Pulmonary artery endothelial cell (primary cell): ENCODE measurements at regions not wholly inside any gene's neighbourhood (a gene's known extent, or its start where the extent isn't known, plus 50 kb on each side); places are given as distances from the start of the nearest gene placed in this dataset.

Experiments
- DNase-seq: peaks from one replicate; pipeline ENCODE4 v3.0.0-alpha.2; 2011; ENCODE audit warnings: low read depth, low spot score

GRCh38 chr7:113715981-113716856 lies 202.6 kb downstream of the PPP1R3A start:
- DNase-seq: no peak

GRCh38 chr7:113715262-113715661 lies 203.5 kb downstream of the PPP1R3A start:
- DNase-seq: no peak

DNA sequence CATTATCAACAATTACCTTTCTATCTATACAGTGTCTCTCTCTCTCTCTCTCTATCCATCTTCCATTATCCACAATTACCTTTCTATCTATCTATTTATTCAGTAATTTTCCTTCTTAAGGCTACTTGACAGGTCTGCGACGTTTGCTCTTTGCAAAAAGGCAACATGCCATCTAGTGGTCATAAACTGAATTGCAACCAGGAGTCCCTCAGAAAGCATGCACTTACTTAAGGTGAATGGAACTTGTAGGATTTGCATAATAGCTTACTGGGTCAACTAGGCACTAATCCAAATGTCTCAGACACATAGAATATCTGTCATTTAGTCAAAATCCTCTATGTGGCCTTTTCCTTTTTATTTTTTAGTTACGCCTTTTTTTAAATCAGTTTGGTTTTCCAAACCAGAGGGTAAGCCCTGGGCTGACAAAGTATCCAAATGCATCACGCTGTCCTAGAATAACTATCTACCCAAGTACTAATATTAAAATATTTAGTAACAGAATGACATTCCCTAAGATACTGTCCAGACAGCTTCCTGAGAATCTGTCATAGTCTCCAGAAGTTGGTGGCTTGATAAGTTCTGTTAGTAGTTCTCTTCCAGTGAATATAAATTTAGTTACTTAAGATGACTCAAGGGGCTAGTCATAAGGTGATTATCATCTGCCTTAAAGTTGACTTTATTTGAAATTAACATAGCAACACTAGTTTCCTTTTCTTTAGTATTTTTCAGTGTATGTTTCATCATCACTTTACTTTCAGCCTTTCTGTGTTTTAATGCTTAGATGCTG lies 208.3 kb downstream of the PPP1R3A start:
- DNase-seq: peak; percentile 29

GRCh38 chr7:113705439-113705838 lies 213.4 kb downstream of the PPP1R3A start:
- no peak for DNase-seq

DNA sequence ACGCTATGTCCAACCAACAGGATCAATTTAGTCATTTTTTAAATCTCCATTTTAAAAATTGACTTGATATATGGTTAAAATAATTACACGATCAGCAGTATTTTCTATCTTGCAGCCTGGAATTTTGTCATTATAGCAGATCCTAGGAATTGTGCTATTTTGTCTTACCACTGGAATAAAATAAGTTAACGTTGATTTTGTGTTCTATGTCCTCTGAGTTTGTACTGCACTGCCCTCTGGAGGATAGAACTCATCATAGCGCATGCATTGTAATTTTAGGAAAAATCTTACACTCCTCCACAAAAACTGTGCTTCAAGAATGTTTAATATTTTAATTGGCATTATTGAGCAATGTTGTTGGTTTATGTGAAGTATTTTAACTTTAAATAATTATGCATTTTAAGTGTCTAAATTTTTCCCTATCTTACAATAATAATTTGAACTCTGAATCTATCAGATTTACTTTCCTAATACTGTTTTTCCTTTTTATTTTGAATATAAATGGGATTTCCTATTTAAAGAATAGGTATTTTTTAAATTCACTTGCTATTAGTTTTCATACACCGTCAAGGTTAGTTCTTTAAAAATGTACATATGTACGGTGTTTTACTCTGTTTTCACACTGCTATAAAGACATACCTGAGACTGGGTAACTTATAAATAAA lies 220.1 kb downstream of the PPP1R3A start:
- no peak for DNase-seq

DNA sequence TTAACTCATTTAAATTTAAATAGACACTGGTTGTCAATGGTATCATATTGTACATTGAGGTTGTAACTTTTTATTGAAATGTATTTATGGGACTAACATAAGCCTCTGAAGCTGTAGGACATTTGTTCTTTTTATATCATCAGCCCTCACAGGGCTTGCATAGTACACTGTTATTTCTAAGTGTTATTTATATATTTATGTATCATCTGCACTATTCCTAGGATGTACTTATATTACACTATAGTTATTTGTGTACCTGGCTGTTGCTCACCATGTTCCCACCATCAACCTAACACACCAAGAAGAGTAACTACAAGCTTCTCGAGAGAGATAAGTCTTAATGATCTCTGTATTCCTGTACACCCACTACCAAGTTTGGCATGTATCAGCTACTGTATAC lies 224.7 kb downstream of the PPP1R3A start:
- no peak for DNase-seq

DNA sequence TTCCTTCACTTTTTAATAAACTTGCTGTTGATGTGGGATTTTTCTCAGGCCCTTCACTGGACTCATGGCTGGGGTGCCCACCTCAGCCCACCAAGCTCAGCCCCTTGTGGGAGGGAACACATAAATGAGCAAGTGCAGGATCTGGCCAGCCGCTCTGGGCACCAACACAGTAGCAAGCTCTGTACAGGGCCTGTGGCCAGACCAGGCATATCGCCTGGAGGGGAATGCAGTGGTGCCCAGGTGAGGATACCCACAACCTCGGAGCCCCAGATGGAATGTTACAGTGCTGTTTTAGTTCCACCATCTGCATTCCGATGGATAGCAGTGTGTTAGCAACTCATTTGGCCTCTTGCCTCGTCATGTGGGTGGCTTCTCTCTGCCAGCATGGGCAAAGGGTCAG lies 234.6 kb downstream of the PPP1R3A start:
- no peak for DNase-seq

DNA sequence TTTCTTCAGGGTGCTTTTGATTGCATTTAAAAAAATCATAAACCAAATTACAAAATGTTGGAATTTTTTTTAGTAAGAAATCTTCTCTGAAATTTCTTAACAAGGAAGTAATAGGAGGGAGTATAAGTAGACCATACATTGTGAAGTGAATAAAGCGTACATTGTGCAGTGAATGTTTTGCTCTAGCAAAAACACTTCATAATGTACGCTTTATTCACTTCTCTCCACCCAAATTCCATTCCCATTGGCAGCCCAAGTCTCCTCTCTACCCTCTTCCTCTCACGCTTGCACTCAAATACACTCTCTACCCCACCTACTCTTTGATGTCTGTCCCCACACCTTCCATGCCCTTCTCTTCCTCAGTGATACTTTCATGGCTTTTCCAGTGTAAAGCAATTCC lies 241.0 kb downstream of the PPP1R3A start:
- DNase-seq: no peak

GRCh38 chr7:113664867-113665266 lies 253.9 kb downstream of the PPP1R3A start:
- DNase-seq: no peak

GRCh38 chr7:113659416-113659815 lies 259.4 kb downstream of the PPP1R3A start:
- DNase-seq: no peak

- DNase-seq: no peak
Measured at GRCh38 chr7:113657603-113658002, 261.2 kb downstream of the PPP1R3A start.

GRCh38 chr7:113652501-113652900 lies 266.3 kb downstream of the PPP1R3A start:
- no peak for DNase-seq

DNA sequence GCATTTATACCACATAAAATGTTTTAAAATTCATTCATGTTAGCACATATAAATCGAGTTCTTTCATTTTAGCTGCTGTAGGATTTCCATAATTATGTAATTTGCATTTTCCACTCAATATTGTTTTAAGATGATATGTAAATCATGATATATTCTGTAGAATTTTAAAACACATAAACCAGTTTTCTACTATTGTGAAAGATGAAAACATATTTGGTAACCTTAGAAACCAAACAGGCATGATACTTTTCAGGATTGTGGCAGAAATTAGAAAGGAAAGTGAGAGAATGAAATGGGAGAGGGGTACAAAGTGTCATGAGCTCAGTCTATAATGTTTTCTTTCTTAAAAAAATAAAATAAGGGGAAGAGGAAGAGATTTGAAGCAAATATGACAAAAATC lies 269.3 kb downstream of the PPP1R3A start:
- no peak for DNase-seq

- DNase-seq: no peak
Measured at GRCh38 chr7:113639221-113639620, 279.6 kb downstream of the PPP1R3A start.

DNA sequence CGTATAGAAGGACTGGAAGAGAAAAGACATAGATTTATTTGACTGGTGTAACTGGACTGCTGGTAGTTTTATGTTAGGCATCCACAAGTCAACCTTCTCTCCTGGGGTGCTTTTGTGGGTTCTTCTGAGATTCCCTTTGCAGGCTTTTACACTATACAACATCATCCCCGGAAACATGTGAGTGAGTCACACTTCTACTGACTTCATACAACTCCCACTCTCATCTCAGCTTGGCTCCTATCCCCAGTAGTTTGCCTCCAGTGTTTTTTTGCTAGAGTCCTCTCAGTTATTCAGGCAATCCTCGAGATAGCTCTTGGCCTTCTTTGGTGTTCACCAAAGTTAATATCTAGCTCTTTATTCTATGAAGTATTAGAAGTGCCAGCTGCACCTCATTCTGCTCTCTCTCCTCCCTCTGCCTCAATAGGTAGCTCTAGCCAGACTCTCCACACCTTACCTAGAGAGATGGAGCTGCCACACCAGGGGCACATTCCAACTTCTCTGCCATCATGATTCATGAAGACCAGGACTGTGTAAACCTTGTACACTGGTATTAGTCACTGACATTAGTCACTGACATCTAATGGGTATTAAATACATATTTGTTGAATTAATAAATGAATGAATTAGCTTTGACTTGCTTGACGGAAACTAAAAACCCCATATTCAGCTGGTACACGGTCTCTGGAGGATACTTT lies 281.9 kb downstream of the PPP1R3A start:
- DNase-seq: no peak

DNA sequence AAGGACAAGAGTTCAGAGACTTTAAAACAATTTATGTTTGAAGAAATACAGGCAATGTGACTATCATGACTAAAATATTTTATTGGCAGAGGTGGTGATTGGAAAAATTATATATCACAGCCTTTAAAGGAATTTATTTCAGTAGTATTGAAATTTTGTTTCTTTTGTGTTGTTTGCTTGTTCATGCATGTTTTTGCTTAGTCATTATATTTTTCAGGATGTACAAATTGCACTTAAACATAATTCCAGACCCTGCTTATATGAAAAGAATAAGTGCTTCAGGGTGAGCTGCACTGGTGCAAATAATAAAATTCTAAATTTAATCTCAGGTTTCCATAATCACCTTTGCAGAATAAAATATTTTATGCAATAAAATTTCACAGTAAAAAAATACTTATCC lies 283.3 kb downstream of the PPP1R3A start:
- no peak for DNase-seq

DNA sequence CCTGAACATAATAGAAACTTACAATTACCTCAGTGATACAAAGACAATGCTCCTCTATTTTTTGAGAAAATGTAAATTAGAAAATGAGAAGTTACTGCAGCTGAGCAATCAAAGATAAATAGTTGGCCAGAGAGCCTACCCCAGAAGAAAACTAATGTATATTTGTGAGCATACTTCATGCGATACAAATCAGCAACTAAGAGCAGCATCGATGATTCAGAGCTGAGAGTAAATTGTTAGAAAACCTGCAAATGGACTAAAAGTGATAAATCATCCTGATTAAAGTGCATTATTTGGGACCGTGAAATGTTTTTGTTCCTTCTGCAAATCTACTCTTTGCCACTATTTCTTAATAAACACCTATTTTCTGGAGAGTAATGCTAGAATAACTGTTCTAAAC lies 285.7 kb downstream of the PPP1R3A start:
- no peak for DNase-seq

DNA sequence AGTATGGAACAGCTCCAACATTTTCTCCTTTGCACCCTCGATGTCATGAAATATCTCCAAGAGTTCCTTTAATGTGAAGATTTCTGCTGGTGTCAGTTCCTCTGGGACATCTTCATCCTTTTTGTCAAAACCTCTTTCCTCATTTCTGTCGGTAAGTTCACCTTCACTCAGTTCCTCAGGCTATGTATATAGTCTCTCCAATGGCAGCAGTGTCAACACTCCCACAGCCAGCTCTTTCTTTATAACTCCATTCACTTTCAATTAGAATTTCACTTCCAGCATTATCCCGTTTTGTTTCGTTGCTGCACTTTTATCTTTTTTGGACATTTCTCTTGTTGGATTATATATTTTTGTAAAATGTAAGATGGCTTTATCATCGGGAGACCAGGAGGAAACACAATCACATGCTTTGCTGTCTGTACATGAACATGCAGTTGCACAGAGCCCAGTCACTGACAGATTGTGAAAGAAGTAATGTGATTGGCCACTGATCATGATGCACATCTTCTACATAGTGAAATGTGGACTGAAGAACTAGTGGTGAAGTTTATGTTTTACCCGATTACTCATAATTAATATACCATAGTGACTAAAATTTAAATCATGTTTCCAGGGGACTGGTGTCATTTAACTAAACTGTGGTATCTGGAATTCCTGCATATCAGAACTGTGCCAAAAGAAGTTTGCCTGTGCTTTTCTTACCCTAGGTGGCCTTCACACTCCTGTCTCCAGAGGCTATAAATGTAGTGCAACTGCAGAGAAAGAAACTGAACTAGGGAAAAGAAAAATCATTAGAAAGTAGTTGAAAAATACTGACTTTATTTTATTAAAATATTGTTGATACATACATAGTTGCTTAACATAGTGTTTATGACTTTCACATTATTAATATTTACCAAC lies 289.6 kb downstream of the PPP1R3A start:
- DNase-seq: no peak

DNA sequence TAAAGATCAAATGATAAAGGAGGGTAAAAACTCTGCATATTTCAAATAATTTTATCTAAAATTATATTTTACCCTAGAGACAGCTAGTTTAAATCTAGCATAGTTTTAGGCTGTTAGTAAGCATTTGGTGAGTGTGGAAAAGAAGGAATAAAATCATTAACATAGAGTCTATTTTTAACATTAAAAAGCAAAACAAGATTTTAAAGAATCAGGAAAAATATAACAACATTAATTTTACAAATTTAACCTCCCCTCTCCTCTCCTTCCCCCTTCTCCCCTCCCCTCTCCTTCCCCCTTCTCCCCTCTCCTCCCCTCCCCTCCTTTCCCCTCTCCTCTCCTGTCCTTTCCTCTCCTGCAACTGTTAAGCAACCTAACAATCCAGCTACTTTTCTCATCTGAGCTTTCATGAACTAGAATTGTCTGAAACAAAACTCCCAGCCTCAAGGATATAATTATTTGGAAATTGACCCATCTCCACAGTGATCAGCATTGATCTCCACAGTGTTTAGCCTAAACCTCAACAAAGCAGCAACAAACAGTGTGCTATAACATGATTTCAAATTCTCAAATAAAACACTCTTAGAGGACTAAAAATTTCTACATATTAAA lies 293.2 kb downstream of the PPP1R3A start:
- no peak for DNase-seq

DNA sequence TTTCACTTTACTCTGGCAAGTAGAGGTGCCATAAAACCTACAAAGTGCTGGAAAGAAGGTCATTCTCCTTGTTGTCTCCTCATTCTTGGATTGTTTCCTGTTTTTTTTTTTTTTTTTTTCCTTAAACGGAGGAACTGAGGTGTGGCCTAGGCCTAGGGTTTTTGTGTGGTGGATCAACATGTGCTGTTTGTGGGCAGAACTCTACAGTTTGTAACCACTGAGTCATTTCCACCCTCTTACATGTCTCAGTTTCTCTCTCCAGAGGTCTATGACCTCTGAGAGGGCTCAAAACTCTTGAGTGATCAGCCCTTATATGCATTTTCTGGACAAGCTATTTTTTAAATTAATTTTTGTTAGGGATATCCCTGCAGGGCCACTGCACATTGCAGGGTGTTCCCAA lies 296.0 kb downstream of the PPP1R3A start:
- DNase-seq: no peak
